SH-SY5Y (cell line): ENCODE measurements at regions not wholly inside any gene's neighbourhood (a gene's known extent, or its start where the extent isn't known, plus 50 kb on each side); places are given as distances from the start of the nearest gene placed in this dataset.

ENCODE experiments used
- GATA2 ChIP-seq: IDR thresholded peaks from 2 replicates; pipeline ENCODE4 v1.6.1; 2011; ENCODE audit warnings: mild to moderate bottlenecking, low read depth, low read length
- GATA3 ChIP-seq: IDR thresholded peaks from 2 replicates; pipeline ENCODE4 v1.6.1; 2011; ENCODE audit warnings: low read depth, mild to moderate bottlenecking, low read length, moderate library complexity

DNA sequence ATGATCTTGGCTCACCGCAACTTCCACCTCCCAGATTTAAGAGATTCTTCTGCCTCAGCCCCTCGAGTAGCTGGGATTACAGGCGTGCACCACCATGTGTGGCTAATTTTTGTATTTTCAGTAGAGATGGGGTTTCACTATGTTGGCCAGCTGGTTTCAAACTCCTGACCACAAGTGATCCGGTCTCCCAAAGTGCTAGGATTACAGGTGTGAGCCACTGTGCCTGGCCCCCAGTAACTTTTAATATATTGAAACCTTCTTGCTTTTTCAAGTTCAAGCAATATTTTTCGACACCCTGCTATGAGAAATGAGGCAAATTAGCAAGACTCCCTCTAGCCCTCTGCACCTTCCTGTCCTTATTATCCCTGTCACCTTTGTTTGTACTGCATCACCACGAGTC lies 144.0 kb downstream of the EVX1 start:
- TF ChIP-seq GATA3 (no peak), GATA2 (no peak)
